HepG2 (cell line): ENCODE measurements at regions not wholly inside any gene's neighbourhood (a gene's known extent, or its start where the extent isn't known, plus 50 kb on each side); places are given as distances from the start of the nearest gene placed in this dataset.

Experiments used
- AHDC1 ChIP-seq: sonication (generic); formaldehyde crosslinking; IDR thresholded peaks from 2 replicates; pipeline ENCODE4 v1.5.1; 2020; ENCODE audit warnings: mild to moderate bottlenecking, missing genetic modification reagents, borderline replicate concordance
- ELK4 ChIP-seq: sonication (generic); formaldehyde crosslinking; IDR thresholded peaks from 2 replicates; pipeline ENCODE4 v1.9.0; 2021; ENCODE audit warnings: missing genetic modification reagents, borderline replicate concordance
- RNF219 ChIP-seq: sonication (generic); formaldehyde crosslinking; IDR thresholded peaks from 2 replicates; pipeline ENCODE4 v1.5.0; 2020; ENCODE audit warnings: mild to moderate bottlenecking, missing genetic modification reagents
- SNAI1 ChIP-seq: sonication (generic); formaldehyde crosslinking; IDR thresholded peaks from 2 replicates; pipeline ENCODE4 v1.5.0; 2020; ENCODE audit warnings: mild to moderate bottlenecking, missing genetic modification reagents, borderline replicate concordance
- ZBTB25 ChIP-seq: IDR thresholded peaks from 2 replicates; pipeline ENCODE4 v1.6.1; 2018; ENCODE audit warnings: missing genetic modification reagents

- no peak for TF ChIP-seq ELK4 (CRISPR knock-in tag)
- TF ChIP-seq ZBTB25, result no peak
- TF ChIP-seq AHDC1, result no peak
- no peak for TF ChIP-seq RNF219 (CRISPR knock-in tag)
- no peak for TF ChIP-seq SNAI1 (CRISPR knock-in tag)
These were observed 498.8 kb upstream of the C1orf87 start (continued) for GRCh38 chr1:60572378-60572777.
